Activated CD4-positive, alpha-beta T cell treated with anti-CD3 and anti-CD28 coated beads for 36 hours (primary cell): ENCODE measurements at regions not wholly inside any gene's neighbourhood (a gene's known extent, or its start where the extent isn't known, plus 50 kb on each side); places are given as distances from the start of the nearest gene placed in this dataset.

Experiments used
- ATAC-seq: fragments of 200-7000 bp; cut with Tn5 transposase; one replicate; pipeline ENCODE4 v1.10.0; 2021; ENCODE audit warnings: mild to moderate bottlenecking, moderate library complexity
- CTCF ChIA-PET: fragments of 350-600 bp; sonication (Branson Sonifier 250); formaldehyde crosslinking; loops from one replicate; lab custom pipeline; 2021; ENCODE audit warnings: antibody characterized with exemption; lab: Charles Lee
- POLR2A ChIA-PET: fragments of 350-600 bp; sonication (Branson Sonifier 250); formaldehyde crosslinking; loops from one replicate; lab custom pipeline; 2021; ENCODE audit warnings: antibody characterized with exemption, inconsistent platforms; lab: Charles Lee
- DNase-seq: peaks from one replicate; pipeline ENCODE4 v3.0.0-alpha.2; 2020
- H3K27ac Mint-ChIP-seq: one replicate; pipeline ENCODE4 v1.8.0; 2021; ENCODE audit warnings: mixed read lengths
- H3K27me3 Mint-ChIP-seq: one replicate; pipeline ENCODE4 v1.8.0; 2021; ENCODE audit warnings: mixed read lengths
- H3K36me3 Mint-ChIP-seq: one replicate; pipeline ENCODE4 v1.8.0; 2021; ENCODE audit warnings: low read depth, mixed read lengths
- H3K4me1 Mint-ChIP-seq: one replicate; pipeline ENCODE4 v1.8.0; 2021; ENCODE audit warnings: mixed read lengths
- H3K4me3 Mint-ChIP-seq: one replicate; pipeline ENCODE4 v1.8.0; 2021; ENCODE audit warnings: mild to moderate bottlenecking, moderate library complexity, mixed read lengths
- H3K9me3 Mint-ChIP-seq: one replicate; pipeline ENCODE4 v1.8.0; 2021; ENCODE audit warnings: low read depth, mixed read lengths
- intact Hi-C, 2 experiments: fragments of 100-400 bp; cut with DNase I in 1 of 2; cut with micrococcal nuclease in 1 of 2; formaldehyde crosslinking; loops; one replicate each; pipeline versions ENCODE4 v1.14.2 to v1.15.1; 2022 to 2024; cut with DNase I, micrococcal nuclease

GRCh38 chr1:216919060-216919970 is 196.1 kb upstream of the ESRRG start:
- Mint-ChIP-seq H3K27me3 (no peaks in the 10 kb centered on the region), H3K4me1 (no peaks in the 10 kb centered on the region), H3K9me3 (no peaks in the 10 kb centered on the region), H3K4me3 (no peak overlapping the region), H3K36me3 (no peaks in the 10 kb centered on the region), H3K27ac (no peak overlapping the region)
- ATAC-seq (no peak), DNase-seq (no peak)
- POLR2A ChIA-PET, result no interaction called here
- intact Hi-C loops, result no loop called here
- CTCF ChIA-PET, result no interaction called here

DNA sequence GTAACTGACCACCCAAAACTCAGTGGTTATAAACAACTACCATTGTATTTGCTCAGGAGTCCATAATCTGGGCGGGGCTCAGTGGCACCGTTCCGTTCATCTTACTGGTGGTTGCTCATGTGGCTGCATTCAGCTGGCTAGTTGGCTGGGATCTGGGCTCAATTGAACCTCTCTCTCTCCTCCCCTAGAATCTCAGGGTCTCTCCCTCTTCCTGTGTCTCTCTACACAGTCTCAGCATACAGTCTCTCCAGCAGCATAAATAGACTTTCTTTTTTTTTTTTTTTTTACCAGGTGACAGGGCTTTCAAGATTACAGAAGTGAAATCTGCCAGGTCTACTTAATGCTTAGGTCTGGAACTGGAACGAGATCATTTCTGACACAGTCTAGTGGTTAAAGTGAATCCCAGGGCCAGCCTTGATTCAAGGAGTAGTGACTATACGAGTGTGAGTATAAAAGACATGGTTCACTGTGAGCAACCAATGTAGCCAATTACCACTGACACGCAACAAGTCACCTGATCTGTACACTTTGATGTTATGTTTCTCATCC is 193.7 kb upstream of the ESRRG start:
- ATAC-seq (no peak), DNase-seq (no peak)
- ChIA-PET POLR2A (no interaction called here), CTCF (no interaction called here)
- Mint-ChIP-seq H3K4me1 (no peaks in the 10 kb centered on the region), H3K9me3 (no peaks in the 10 kb centered on the region), H3K27me3 (no peaks in the 10 kb centered on the region), H3K36me3 (no peaks in the 10 kb centered on the region), H3K4me3 (no peak overlapping the region), H3K27ac (no peak overlapping the region)
- intact Hi-C loops, result no loop called here

DNA sequence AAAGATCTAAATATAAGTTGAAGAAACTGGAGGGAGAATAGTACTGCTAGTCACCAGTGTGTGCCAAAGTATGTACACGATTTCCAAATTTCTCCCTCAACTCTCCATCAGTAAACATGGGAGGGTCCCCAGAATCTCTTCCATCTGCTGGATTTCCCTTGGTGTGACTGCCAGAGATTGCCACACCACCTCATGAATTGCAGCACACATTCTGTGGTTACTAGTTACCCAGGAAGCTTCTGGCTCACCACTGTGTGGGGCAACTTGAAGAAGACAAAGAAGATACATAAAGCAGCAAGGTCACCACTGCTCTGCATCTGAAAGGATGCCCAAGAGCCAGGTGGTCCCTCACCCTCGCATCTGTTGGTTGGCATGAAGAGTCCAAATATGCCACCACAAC is 191.7 kb upstream of the ESRRG start:
- intact Hi-C loops, result no loop called here
- CTCF ChIA-PET, result no interaction called here
- Mint-ChIP-seq H3K4me3 (no peak overlapping the region), H3K4me1 (no peaks in the 10 kb centered on the region), H3K27me3 (no peaks in the 10 kb centered on the region), H3K36me3 (no peaks in the 10 kb centered on the region), H3K9me3 (no peaks in the 10 kb centered on the region), H3K27ac (no peak overlapping the region)
- ATAC-seq (no peak), DNase-seq (no peak)
- POLR2A ChIA-PET, result no interaction called here

- DNase-seq (no peak), ATAC-seq (no peak)
- H3K9me3 Mint-ChIP-seq, result no peaks in the 10 kb centered on the region
- CTCF ChIA-PET, result interaction anchor here (0.6 kb wide), 1 partner anchor 17 kb away, joined by 3 read pairs; no protein-coding TSS in a partner anchor
- no peaks in the 10 kb centered on the region for H3K27me3 Mint-ChIP-seq
- H3K36me3 Mint-ChIP-seq, result no peaks in the 10 kb centered on the region
- H3K27ac Mint-ChIP-seq, result no peak overlapping the region
- intact Hi-C loops, result no loop called here
- POLR2A ChIA-PET, result no interaction called here
- no peaks in the 10 kb centered on the region for H3K4me1 Mint-ChIP-seq
- no peak overlapping the region for H3K4me3 Mint-ChIP-seq
Measured at GRCh38 chr1:216913976-216914375, 190.7 kb upstream of the ESRRG start.

GRCh38 chr1:216910081-216910840 is 187.0 kb upstream of the ESRRG start:
- H3K27ac Mint-ChIP-seq, result no peak overlapping the region
- no peaks in the 10 kb centered on the region for H3K4me1 Mint-ChIP-seq
- no peaks in the 10 kb centered on the region for H3K36me3 Mint-ChIP-seq
- no peak overlapping the region for H3K4me3 Mint-ChIP-seq
- ChIA-PET CTCF (no interaction called here), POLR2A (no interaction called here)
- no peak for ATAC-seq
- no peaks in the 10 kb centered on the region for H3K27me3 Mint-ChIP-seq
- intact Hi-C loops, result no loop called here
- no peaks in the 10 kb centered on the region for H3K9me3 Mint-ChIP-seq
- DNase-seq, result no peak

GRCh38 chr1:216908126-216908525 is 184.9 kb upstream of the ESRRG start:
- Mint-ChIP-seq H3K27me3 (no peaks in the 10 kb centered on the region), H3K4me1 (no peaks in the 10 kb centered on the region), H3K4me3 (no peak overlapping the region), H3K27ac (no peak overlapping the region), H3K9me3 (no peaks in the 10 kb centered on the region), H3K36me3 (no peaks in the 10 kb centered on the region)
- ATAC-seq (no peak), DNase-seq (no peak)
- POLR2A ChIA-PET, result no interaction called here
- CTCF ChIA-PET, result no interaction called here
- intact Hi-C loops, result no loop called here

- intact Hi-C loops, result no loop called here
- Mint-ChIP-seq H3K4me1 (no peaks in the 10 kb centered on the region), H3K4me3 (no peak overlapping the region), H3K9me3 (no peaks in the 10 kb centered on the region), H3K27me3 (no peaks in the 10 kb centered on the region), H3K36me3 (no peaks in the 10 kb centered on the region), H3K27ac (no peak overlapping the region)
- DNase-seq (no peak), ATAC-seq (no peak)
- ChIA-PET CTCF (no interaction called here), POLR2A (no interaction called here)
Measured at GRCh38 chr1:216907100-216907499, 183.9 kb upstream of the ESRRG start.

- intact Hi-C loops, result no loop called here
- Mint-ChIP-seq H3K27ac (no peak overlapping the region), H3K27me3 (no peaks in the 10 kb centered on the region), H3K4me3 (no peak overlapping the region), H3K9me3 (no peaks in the 10 kb centered on the region), H3K4me1 (no peaks in the 10 kb centered on the region), H3K36me3 (no peaks in the 10 kb centered on the region)
- no peak for ATAC-seq
- no peak for DNase-seq
- POLR2A ChIA-PET, result no interaction called here
- CTCF ChIA-PET, result no interaction called here
Measured at GRCh38 chr1:216905781-216906180, 182.6 kb upstream of the ESRRG start.

DNA sequence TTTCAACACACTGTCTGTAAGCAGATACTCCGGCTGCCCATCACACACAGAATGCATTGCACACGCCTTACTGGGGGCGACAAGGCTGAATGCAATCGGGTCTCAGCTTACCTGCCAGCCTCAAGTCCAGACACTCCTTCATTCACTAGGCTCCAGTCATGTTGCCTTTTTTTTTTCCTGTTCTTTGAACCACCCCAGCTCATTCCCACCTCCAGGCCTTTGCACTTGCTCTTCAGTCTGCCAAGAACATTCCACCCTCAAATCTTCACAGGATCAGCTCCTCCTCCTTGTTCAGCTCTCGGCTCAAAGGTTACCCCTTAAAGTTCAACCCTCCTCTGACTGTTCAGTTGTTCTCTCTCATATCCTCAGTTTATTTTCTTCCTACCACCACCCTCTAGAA is 181.9 kb upstream of the ESRRG start:
- Mint-ChIP-seq H3K27me3 (no peaks in the 10 kb centered on the region), H3K4me1 (no peaks in the 10 kb centered on the region), H3K9me3 (no peaks in the 10 kb centered on the region), H3K4me3 (no peak overlapping the region), H3K27ac (no peak overlapping the region), H3K36me3 (no peaks in the 10 kb centered on the region)
- intact Hi-C loops, result no loop called here
- DNase-seq, result no peak
- CTCF ChIA-PET, result no interaction called here
- POLR2A ChIA-PET, result no interaction called here
- ATAC-seq, result no peak

DNA sequence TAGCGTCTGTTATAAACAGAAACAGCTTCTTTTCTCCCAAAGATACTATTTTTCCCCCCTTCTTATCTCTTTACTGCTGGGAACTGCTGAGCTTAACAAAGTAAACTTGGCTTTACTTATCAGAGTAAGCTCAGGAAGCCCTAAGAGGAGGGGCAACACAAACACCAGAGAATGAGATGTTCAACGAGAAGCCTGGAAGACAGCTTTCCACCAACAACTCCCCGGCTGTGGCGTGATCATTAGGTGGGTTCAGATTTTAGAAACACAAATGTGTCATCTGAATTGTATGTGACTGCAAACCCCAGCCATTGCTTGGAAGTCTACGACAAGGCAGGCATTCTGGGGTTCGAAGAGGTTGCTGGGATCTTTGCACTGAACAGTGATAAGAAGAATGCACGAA is 181.2 kb upstream of the ESRRG start:
- H3K36me3 Mint-ChIP-seq, result no peaks in the 10 kb centered on the region
- H3K9me3 Mint-ChIP-seq, result no peaks in the 10 kb centered on the region
- H3K27me3 Mint-ChIP-seq, result no peaks in the 10 kb centered on the region
- H3K4me1 Mint-ChIP-seq, result no peaks in the 10 kb centered on the region
- no peak overlapping the region for H3K4me3 Mint-ChIP-seq
- CTCF ChIA-PET, result no interaction called here
- POLR2A ChIA-PET, result no interaction called here
- ATAC-seq (no peak), DNase-seq (no peak)
- H3K27ac Mint-ChIP-seq, result no peak overlapping the region
- intact Hi-C loops, result no loop called here

DNA sequence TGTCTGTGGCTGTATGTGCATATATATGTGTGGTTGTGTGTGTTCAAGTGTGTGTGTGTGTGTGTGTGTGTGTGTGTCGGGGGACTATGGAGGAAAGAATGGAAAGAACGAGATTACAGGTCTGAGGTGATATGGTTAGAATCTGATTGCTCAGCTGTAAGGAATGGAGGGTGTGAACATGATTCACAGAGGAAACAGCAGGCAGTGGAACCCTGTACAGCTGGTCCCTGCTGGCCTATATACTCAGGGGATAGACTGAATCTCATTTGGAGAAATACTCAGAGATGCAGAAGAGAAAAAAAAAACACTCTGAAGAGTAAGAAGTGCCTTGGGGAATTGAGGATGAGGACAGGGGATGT is 180.1 kb upstream of the ESRRG start:
- no peak for ATAC-seq
- H3K27ac Mint-ChIP-seq, result no peak overlapping the region
- H3K9me3 Mint-ChIP-seq, result no peaks in the 10 kb centered on the region
- intact Hi-C loops, result no loop called here
- no peaks in the 10 kb centered on the region for H3K4me1 Mint-ChIP-seq
- CTCF ChIA-PET, result no interaction called here
- DNase-seq, result no peak
- H3K36me3 Mint-ChIP-seq, result no peaks in the 10 kb centered on the region
- H3K4me3 Mint-ChIP-seq, result no peak overlapping the region
- H3K27me3 Mint-ChIP-seq, result no peaks in the 10 kb centered on the region
- POLR2A ChIA-PET, result no interaction called here
